SJSA1 (cell line): ENCODE measurements at regions not wholly inside any gene's neighbourhood (a gene's known extent, or its start where the extent isn't known, plus 50 kb on each side); places are given as distances from the start of the nearest gene placed in this dataset.
"Not testable (repeated sequence)": the region's sequence is repeated elsewhere in the genome, so short reads cannot be mapped to it uniquely, and the experiment has no call there.

ENCODE experiments used
- DNase-seq, 2 experiments: peaks; one replicate each; pipeline ENCODE4 v3.0.0-alpha.2; 2015 to 2020; ENCODE audit warnings: low spot score in 2 of 2, low read depth in 1 of 2
- H3K27ac ChIP-seq: fragments of 250-450 bp; sonication (Bioruptor Pico); 2 replicates; pipeline ENCODE4 v1.5.1; 2020; ENCODE audit warnings: mild to moderate bottlenecking, moderate library complexity
- H3K27me3 ChIP-seq: fragments of 250-450 bp; sonication (Bioruptor Pico); replicated peaks from 2 replicates; pipeline ENCODE4 v1.5.1; 2020; ENCODE audit warnings: mild to moderate bottlenecking, moderate library complexity
- H3K36me3 ChIP-seq: fragments of 250-450 bp; sonication (Bioruptor Pico); 2 replicates; pipeline ENCODE4 v1.5.1; 2020; ENCODE audit warnings: mild to moderate bottlenecking
- H3K4me1 ChIP-seq: fragments of 250-450 bp; sonication (Bioruptor Pico); replicated peaks from 2 replicates; pipeline ENCODE4 v1.6.1; 2021; ENCODE audit warnings: mild to moderate bottlenecking
- H3K4me3 ChIP-seq: fragments of 250-450 bp; sonication (Bioruptor Pico); 2 replicates; pipeline ENCODE4 v1.5.1; 2020; ENCODE audit warnings: mild to moderate bottlenecking
- H3K9me3 ChIP-seq: fragments of 250-450 bp; sonication (Bioruptor Pico); replicated peaks from 2 replicates; pipeline ENCODE4 v1.5.1; 2020; ENCODE audit warnings: mild to moderate bottlenecking

DNA sequence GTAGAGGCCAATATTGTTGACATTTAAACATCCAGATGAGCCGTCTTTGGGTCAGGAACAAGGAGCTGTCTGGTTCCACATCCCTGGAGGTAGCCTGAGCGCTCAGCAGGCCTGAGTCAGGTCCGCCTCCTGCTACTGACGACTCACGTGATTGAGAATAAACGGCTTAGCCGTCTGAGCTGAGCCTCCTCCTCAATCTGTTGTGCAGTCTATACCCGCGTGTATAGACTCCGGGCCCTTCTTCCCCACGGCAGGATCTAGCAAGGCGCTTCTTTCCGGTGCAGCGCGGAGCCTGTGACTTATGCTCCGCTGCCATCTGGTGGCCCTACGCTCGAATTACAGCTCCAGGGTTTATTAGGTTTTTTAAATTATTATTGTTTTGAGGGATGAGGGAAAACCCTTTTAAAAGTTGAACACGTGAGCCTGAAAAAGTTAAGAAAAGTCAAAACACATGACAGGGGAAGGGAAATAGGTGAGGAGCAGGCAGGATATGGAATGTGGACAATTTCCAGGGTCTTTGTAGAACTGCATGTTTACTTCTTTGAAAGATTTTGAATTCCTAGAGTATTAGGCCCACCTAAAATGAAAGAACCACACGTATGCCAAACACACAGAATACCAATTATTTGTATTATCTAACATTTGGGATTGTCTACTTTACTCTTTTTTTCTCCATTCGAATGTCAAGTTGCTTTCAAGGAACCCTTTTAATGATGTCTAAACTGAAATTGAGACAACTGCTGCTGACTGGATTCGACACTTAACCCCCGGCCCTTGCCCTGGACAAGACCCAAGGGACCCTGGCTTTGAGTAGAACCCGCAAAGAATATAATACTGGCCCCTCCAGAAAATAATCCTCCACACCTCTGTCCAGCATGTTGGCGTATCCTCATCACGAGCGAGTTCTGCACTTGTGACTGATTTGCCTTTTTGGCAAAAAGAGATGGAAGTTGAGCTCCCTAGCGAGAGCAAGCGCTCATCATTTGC is 112.4 kb upstream of the ZNF236 start:
- H3K27ac ChIP-seq: no peak overlapping the region
- no peak overlapping the region for H3K4me3 ChIP-seq
- H3K4me1 ChIP-seq: peaks cover 3% of the 10 kb centered on the region; the same call in 1 of the 2 replicates
- H3K9me3 ChIP-seq: no peaks in the 10 kb centered on the region; the same call in 1 of the 2 replicates
- DNase-seq: peak; percentile 59 to 64
- no peaks in the 10 kb centered on the region for H3K36me3 ChIP-seq
- H3K27me3 ChIP-seq: no peaks in the 10 kb centered on the region

DNA sequence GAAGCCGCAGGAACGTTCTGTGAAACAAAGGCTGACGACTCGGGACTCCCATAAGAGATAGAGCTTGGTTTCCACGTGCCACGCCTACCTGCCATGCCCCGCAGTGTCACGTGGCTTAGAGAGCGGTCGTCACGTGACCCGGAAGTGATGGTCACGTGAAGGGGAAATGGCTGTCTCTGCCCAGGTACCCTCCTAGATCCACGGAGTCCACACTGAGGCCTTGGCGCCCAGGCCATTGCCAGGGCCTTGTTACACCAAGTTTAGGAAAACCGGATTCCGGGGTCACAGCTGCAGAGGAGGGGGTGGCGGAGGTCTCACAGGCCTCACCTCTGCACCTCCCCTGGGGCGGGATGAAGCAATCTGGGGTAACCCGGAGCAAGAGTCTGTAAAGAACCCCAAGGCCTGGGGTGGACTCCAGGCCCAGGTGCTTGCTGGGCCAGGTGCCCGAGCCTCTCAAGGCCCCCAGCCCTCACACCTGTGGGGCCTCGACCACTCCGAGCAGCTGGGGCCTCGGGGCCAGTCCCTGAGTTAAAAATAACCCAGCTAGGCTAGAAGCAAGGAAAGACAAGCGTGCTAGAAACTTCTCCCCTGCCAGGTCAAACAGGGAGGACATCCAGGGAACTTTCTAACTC is 113.5 kb upstream of the ZNF236 start:
- Histone ChIP-seq H3K27ac (no peak overlapping the region), H3K4me3 (no peak overlapping the region), H3K4me1 (peaks cover 3% of the 10 kb centered on the region; the same call in 1 of the 2 replicates), H3K36me3 (no peaks in the 10 kb centered on the region), H3K9me3 (no peaks in the 10 kb centered on the region; the same call in 1 of the 2 replicates), H3K27me3 (no peaks in the 10 kb centered on the region)
- DNase-seq: no peak

DNA sequence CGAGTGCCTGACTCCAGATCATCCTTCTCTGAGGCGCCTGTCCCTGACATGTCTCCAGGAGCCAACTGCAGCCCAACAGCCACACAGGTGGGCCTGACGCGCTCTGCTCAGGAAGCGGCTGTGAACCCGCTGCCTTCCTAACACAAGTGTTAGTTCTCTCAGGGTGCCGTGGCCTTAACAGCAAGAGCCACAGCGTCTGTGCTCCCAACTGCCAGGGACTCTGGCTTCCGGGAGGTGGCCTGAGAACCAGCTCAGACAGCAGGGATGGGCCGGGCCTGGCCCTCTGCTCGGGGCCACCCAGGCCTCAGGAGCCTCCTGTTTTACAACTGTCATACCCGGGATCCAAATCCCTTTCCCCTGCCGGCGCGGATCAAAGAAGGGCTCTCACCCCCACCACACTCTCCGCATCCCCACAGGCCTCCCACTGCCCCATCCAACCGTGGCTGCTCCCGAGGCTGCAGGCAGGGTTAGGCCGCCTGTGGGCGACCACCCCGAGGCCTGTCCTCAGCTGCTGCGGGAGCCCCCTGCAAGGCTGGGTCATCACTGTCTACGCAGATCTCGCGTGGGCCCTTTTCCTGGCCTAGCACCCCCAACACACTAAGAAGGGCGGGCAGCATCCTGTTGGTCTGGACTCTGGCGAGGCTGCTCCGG is 114.2 kb upstream of the ZNF236 start:
- no peaks in the 10 kb centered on the region for H3K27me3 ChIP-seq
- H3K9me3 ChIP-seq: no peaks in the 10 kb centered on the region
- no peak overlapping the region for H3K27ac ChIP-seq
- no peak overlapping the region for H3K4me3 ChIP-seq
- DNase-seq: peak in 1 of 2 experiments; percentile 26
- peaks cover 3% of the 10 kb centered on the region; the same call in 1 of the 2 replicates for H3K4me1 ChIP-seq
- H3K36me3 ChIP-seq: no peaks in the 10 kb centered on the region

DNA sequence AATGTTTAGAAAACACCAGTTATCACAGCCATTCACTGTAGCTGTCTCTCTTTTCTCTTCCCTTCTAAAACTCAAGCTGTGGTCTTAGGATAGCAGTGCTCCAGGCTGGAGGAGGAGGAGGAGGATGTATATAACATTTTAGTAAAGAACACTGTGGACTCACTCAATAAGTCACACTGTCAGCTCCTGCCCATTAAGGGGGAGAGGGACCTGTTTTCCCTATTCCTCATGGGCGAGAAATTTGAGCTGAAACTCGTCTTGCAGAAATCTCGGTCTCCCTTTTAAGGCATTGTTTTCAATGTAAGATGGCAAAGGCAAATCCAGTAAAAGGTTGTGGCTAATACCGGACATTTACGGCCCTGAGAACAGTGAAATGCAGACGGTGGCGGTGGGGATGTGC is 114.8 kb upstream of the ZNF236 start:
- no peaks in the 10 kb centered on the region for H3K9me3 ChIP-seq
- H3K27me3 ChIP-seq: no peaks in the 10 kb centered on the region
- peaks cover 3% of the 10 kb centered on the region; the same call in 1 of the 2 replicates for H3K4me1 ChIP-seq
- no peak for DNase-seq
- no peak overlapping the region for H3K4me3 ChIP-seq
- H3K27ac ChIP-seq: no peak overlapping the region
- no peaks in the 10 kb centered on the region for H3K36me3 ChIP-seq

DNA sequence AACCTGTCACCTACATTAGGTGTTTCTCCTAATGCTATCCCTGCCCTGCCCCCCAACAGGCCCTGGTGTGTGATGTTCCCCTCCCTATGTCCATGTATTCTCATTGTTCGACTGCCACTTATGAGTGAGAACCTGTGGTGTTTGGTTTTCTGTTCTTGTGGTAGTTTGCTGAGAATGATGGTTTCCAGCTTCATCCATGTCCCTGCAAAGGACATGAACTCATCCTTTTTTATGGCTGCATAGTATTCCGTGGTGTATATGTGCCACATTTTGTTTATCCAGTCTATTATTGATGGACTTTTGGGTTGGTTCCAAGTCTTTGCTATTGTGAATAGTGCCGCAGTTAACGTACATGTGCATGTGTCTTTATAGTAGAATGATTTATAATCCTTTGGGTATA is 117.8 kb upstream of the ZNF236 start:
- peak in 1 of 2 experiments; percentile 0 for DNase-seq
- H3K27ac ChIP-seq, H3K4me1 ChIP-seq, H3K9me3 ChIP-seq, H3K27me3 ChIP-seq, H3K36me3 ChIP-seq, H3K4me3 ChIP-seq: not testable (repeated sequence)

DNA sequence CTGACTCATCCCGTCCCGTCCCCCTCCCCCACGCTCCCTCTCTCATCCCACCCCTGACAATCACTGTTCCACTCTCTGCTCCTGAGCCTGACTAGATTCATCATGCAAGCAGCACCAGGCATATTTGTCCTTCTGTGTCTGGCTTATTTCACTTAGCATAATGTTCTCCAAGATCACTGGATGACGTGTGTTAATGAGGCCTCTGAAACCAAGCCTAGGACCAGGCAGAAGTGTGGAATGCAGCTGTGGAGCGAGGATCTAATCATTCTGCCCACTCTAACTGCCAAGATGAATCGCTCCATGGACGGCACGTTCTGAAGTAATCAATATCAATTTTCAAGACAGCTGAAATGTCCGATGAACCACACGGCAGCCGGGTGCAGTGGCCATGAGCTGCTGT is 122.4 kb upstream of the ZNF236 start:
- Histone ChIP-seq H3K27me3 (peaks cover 5% of the 10 kb centered on the region; the same call in 1 of the 2 replicates), H3K4me3 (no peak overlapping the region), H3K36me3 (no peaks in the 10 kb centered on the region), H3K27ac (no peak overlapping the region), H3K4me1 (no peaks in the 10 kb centered on the region), H3K9me3 (no peaks in the 10 kb centered on the region)
- DNase-seq: no peak

DNA sequence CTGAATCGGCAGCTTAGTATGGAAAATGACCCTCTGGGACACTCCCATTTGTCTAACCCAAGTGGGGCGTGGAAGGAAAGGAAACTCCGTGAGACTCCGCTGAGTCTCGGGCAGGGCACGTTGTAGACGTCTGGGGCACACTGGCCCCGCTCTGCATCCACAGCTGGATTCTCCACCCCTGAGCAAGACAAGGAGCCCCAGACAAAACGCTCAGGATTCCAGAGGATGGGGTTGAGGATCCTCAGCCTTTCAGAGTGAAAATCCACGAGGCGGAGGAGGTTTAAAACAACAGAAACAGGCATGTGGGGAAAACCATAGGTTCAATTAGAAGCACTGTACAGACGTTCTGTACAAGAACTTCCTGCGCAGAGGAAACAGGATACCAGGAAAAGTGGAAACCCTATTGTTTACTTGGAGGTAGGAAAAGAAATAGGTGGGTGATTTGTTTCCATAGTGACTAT is 124.9 kb upstream of the ZNF236 start:
- Histone ChIP-seq H3K9me3 (no peaks in the 10 kb centered on the region), H3K4me3 (no peak overlapping the region), H3K27me3 (peaks cover 10% of the 10 kb centered on the region; the same call in 1 of the 2 replicates), H3K4me1 (no peaks in the 10 kb centered on the region), H3K27ac (no peak overlapping the region), H3K36me3 (no peaks in the 10 kb centered on the region)
- no peak for DNase-seq

DNA sequence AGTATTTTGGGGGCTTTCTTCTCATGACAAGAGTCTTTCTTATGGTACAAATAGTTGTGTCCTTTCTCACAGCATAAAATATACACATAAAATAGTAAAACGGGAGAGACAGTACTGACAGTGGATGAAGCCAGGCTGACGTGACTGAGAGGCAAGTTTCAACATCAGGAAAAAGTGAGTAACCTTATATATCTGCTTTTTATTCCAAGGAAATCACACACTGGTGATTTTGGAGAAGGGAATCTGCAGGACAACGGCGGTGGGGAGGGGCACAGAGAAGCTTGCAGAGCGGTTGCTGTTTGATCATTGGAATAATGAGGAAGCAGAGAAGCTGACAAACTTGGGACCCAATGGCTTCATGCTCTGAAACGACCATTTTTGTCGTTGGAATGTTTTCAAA is 130.6 kb upstream of the ZNF236 start:
- peaks cover 4% of the 10 kb centered on the region; the same call in 1 of the 2 replicates for H3K4me1 ChIP-seq
- DNase-seq: no peak

DNA sequence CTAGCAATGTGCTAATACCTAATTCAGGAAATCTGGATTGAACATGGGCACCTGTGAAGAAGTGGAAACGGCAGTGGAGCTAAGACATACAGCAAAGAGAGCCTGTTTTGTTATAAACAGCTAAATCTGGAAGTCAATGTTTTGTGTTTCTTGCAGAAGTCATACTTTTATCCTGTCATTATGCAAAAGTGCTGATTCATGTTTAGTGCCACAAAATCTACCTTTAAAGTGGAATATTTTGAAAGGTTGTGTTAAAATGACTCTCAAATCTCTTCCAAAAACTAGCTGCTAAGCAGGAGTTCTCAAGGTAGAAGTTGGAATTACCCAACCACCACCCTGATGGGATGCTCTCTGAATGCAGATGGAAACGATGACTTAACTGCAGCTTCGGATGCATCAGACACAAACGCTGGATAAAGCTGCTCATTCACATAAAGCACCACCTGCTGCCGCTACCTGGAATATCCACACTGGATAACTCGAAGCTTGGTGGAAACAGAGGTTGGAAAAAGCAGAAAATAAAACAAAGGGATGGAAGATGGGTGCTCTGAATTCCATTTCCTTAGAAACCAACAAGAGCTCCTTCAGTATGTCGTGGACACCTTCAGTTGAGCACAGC is 132.6 kb upstream of the ZNF236 start:
- Histone ChIP-seq H3K27ac (no peak overlapping the region), H3K9me3 (no peaks in the 10 kb centered on the region), H3K4me1 (peaks cover 7% of the 10 kb centered on the region; the same call in 1 of the 2 replicates), H3K4me3 (no peak overlapping the region), H3K36me3 (no peaks in the 10 kb centered on the region), H3K27me3 (0 out of 2 replicates have a peak, but pooled peaks cover 11% of the 10 kb centered on the region)
- no peak for DNase-seq

More for the DNA sequence above, 130.6 kb upstream of the ZNF236 start:
- Histone ChIP-seq H3K9me3 (no peaks in the 10 kb centered on the region), H3K36me3 (no peaks in the 10 kb centered on the region), H3K4me3 (no peak overlapping the region), H3K27ac (no peak overlapping the region), H3K27me3 (peaks cover 11% of the 10 kb centered on the region; the same call in 1 of the 2 replicates)

DNA sequence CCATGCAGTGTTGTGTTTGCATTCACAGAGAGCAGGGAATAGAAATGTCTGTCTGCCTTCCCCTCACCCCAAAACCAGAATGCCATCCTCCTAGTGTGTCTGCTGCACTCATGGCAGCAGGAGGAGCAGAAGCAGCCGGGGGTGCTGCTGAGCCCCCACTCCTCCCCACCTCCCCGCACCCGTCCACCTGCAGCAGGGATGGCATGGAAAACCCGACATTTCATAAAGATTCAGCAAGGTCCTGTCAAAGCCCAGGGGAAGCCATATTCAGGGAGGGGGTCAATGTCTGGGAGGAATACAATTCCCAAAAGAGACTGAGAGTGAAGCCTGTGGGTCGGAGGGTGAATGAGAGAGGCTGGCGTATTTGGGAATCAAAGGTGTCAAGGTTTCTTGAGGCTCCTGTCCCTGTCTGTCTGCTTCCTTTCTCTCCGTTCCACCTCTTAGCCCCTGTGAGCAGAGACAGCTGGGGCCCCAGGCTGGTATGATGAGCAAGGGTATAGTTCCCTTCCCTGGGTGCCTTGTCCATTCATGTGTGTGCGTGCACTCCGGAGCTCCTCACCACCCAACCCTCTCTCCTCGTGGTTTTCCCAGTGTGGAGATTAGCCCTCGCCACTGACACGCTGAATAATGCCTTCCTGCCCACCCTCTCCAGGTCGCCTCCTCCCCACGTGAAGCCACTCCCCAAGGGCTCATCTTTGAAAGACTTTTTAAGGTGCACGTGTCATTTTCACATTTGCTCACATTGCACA is 133.5 kb upstream of the ZNF236 start:
- peaks cover 7% of the 10 kb centered on the region; the same call in 1 of the 2 replicates for H3K4me1 ChIP-seq

DNA sequence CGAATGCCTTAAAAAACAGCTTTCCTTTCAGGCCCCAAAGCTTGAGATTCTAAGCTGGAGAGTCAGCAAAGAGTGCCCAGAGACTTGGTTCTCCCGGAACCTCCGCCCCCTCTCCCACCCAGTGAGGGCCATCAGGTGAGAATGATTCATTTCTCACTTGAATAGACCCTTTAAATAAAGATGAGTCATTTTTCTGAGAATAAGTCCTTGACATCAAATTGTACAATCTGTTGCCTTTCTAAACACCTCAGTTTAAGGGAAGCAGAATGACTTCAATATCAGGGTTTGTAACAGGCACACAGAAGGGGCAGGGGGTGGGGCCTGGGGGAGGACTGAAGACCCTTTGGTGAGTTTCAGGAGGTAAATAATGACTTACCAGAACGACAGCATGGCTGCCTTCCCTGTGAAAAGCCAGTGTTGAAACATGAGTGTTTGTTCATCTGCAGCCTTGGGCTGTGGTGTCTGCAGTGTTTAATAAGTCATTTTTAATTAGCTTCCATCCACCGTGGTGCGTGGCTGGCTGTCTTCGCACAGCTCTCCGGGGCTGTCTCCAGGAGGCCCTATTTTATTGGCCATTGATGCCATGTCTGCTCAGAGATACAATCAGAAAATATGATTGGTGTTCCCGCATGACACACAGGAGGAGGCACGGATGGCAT is 134.9 kb upstream of the ZNF236 start:
- Histone ChIP-seq H3K36me3 (no peaks in the 10 kb centered on the region), H3K27ac (no peak overlapping the region), H3K4me1 (peaks cover 7% of the 10 kb centered on the region; the same call in 1 of the 2 replicates), H3K4me3 (no peak overlapping the region), H3K27me3 (0 out of 2 replicates have a peak, but pooled peaks cover 6% of the 10 kb centered on the region), H3K9me3 (no peaks in the 10 kb centered on the region)
- DNase-seq: peak in 1 of 2 experiments; percentile 5

More for the DNA sequence above, 133.5 kb upstream of the ZNF236 start:
- no peak overlapping the region for H3K27ac ChIP-seq
- no peak overlapping the region for H3K4me3 ChIP-seq
- DNase-seq: no peak
- H3K36me3 ChIP-seq: no peaks in the 10 kb centered on the region
- no peaks in the 10 kb centered on the region for H3K9me3 ChIP-seq
- H3K27me3 ChIP-seq: 0 out of 2 replicates have a peak, but pooled peaks cover 11% of the 10 kb centered on the region

DNA sequence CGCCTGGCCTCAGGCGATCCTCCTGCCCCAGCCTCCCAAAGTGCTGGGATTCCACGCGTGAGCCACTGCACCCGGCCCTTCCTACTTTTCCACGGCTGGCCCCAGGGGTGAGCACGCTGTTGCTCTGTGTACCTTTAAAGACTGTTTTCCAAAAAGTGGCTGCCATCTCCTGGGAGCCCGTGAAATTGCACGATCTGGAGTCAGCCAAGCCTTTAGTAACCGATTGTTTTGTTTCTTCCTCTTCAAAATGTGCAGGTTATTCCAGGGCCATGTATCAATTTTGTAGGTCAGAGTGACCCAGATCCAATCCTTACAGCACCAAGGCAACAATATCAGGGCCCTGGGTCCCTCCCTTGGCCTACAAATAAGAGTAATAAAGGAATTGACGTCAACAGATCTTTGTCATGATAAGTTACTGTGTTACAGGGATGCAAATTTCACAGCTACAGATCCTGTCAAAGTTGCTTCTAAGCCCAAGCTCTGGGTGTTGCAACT is 135.6 kb upstream of the ZNF236 start:
- H3K36me3 ChIP-seq: no peaks in the 10 kb centered on the region
- DNase-seq: peak in 1 of 2 experiments; percentile 30
- H3K9me3 ChIP-seq: no peaks in the 10 kb centered on the region
- H3K27ac ChIP-seq: no peak overlapping the region
- H3K27me3 ChIP-seq: 0 out of 2 replicates have a peak, but pooled peaks cover 6% of the 10 kb centered on the region
- no peak overlapping the region for H3K4me3 ChIP-seq
- H3K4me1 ChIP-seq: peaks cover 7% of the 10 kb centered on the region; the same call in 1 of the 2 replicates
